ENCODE measurements at regions not wholly inside any gene's neighbourhood (a gene's known extent, or its start where the extent isn't known, plus 50 kb on each side); places are given as distances from the start of the nearest gene placed in this dataset.

DNA sequence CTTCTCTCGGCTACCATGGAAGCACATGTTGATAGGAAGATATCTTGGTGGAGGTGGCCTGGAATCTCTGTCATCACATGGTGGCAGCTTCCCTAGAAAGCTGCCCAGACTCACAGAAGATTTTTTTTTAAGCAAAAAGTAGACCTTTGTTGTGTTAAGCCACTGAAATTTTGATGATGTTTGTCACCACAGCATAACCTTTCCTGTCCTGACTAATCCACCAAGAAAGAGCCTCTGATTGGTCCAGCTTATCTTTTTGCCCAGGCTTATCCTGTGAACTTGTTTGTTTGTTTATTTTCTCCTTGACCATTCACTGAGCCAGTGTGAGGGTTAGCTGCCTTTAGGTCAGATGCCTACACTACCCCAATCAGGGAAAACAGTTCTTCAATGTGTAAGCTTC lies 96.5 kb upstream of the LHX1 start:
- TF ChIP-seq, protein P1, sequence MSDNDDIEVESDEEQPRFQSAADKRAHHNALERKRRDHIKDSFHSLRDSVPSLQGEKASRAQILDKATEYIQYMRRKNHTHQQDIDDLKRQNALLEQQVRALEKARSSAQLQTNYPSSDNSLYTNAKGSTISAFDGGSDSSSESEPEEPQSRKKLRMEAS (IDR thresholded peaks at IDR 0.05; ENCODE audit: low read depth, low read length) = no peak
- TF ChIP-seq MYC (IDR thresholded peaks at IDR 0.05; ENCODE audit: low read depth, low read length) (no peak), POLR2A (IDR thresholded peaks at IDR 0.05; ENCODE audit: extremely low read depth, insufficient read length) (no peak), CTCF (IDR thresholded peaks at IDR 0.05; ENCODE audit: low read depth, low read length) (no peak)

GRCh38 chr17:36842231-36842819 lies 95.0 kb upstream of the LHX1 start:
- no peak for DNase-seq (ENCODE audit: low read depth)
- H3K4me3 ChIP-seq (ENCODE audit: low read depth, low read length) = no peak overlapping the region
- TF ChIP-seq CTCF (IDR thresholded peaks at IDR 0.05; ENCODE audit: low read depth, low read length) (no peak), MYC (IDR thresholded peaks at IDR 0.05; ENCODE audit: low read depth, low read length) (no peak)
- TF ChIP-seq, protein P1 (IDR thresholded peaks at IDR 0.05; ENCODE audit: low read depth, low read length) = no peak

More for the DNA sequence above, 96.5 kb upstream of the LHX1 start:
- no peak for DNase-seq (ENCODE audit: low read depth)
- no peak overlapping the region for H3K4me3 ChIP-seq (ENCODE audit: low read depth, low read length)

- TF ChIP-seq POLR2A (IDR thresholded peaks at IDR 0.05; ENCODE audit: extremely low read depth, insufficient read length) = no peak
- TF ChIP-seq, protein P1 (IDR thresholded peaks at IDR 0.05; ENCODE audit: low read depth, low read length) = no peak
- no peak for TF ChIP-seq CTCF (IDR thresholded peaks at IDR 0.05; ENCODE audit: low read depth, low read length)
- TF ChIP-seq MYC (IDR thresholded peaks at IDR 0.05; ENCODE audit: low read depth, low read length) = no peak
- DNase-seq (ENCODE audit: low read depth) = no peak
- no peak overlapping the region for H3K4me3 ChIP-seq (ENCODE audit: low read depth, low read length)
Observed at GRCh38 chr17:36842963-36843558, 94.2 kb upstream of the LHX1 start.

GRCh38 chr17:36844013-36844412 lies 93.3 kb upstream of the LHX1 start:
- H3K4me3 ChIP-seq (ENCODE audit: low read depth, low read length) = no peak overlapping the region
- TF ChIP-seq CTCF (IDR thresholded peaks at IDR 0.05; ENCODE audit: low read depth, low read length) (no peak), POLR2A (IDR thresholded peaks at IDR 0.05; ENCODE audit: extremely low read depth, insufficient read length) (no peak), MYC (IDR thresholded peaks at IDR 0.05; ENCODE audit: low read depth, low read length) (no peak)
- TF ChIP-seq, protein P1 (IDR thresholded peaks at IDR 0.05; ENCODE audit: low read depth, low read length) = no peak

DNA sequence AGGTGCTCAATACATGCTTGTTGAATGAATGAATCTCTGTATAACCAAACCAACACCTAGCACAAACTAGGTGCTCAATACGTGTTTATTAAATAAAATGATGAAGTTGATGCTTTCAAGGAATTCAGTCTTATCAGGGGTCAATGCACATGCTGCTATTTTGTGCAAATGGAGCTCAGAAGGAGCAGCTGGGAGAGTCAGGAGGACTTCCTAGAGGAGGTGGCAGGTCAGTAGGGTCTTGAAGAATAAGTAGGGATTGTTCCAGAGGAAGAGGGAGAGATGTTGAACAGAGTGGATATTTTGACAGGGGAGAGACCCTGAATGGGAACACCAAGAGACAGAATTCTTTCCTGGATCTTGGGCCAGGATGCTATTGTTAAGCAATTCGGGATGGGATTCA lies 92.7 kb upstream of the LHX1 start:
- TF ChIP-seq CTCF (IDR thresholded peaks at IDR 0.05; ENCODE audit: low read depth, low read length) (no peak), MYC (IDR thresholded peaks at IDR 0.05; ENCODE audit: low read depth, low read length) (no peak), POLR2A (IDR thresholded peaks at IDR 0.05; ENCODE audit: extremely low read depth, insufficient read length) (no peak)
- TF ChIP-seq, protein P1 (IDR thresholded peaks at IDR 0.05; ENCODE audit: low read depth, low read length) = no peak
- no peak overlapping the region for H3K4me3 ChIP-seq (ENCODE audit: low read depth, low read length)
- no peak for DNase-seq (ENCODE audit: low read depth)

More at GRCh38 chr17:36844013-36844412, 93.3 kb upstream of the LHX1 start:
- DNase-seq (ENCODE audit: low read depth) = no peak

Measured in NB4 (cell line).